HG03571 (cell line): ENCODE measurements at regions not wholly inside any gene's neighbourhood (a gene's known extent, or its start where the extent isn't known, plus 50 kb on each side); places are given as distances from the start of the nearest gene placed in this dataset.

Experiments used
- ATAC-seq: cut with Tn5 transposase; IDR thresholded peaks from one replicate; pipeline ENCODE4 v1.9.1; 2021; ENCODE audit not compliant: unreplicated experiment

DNA sequence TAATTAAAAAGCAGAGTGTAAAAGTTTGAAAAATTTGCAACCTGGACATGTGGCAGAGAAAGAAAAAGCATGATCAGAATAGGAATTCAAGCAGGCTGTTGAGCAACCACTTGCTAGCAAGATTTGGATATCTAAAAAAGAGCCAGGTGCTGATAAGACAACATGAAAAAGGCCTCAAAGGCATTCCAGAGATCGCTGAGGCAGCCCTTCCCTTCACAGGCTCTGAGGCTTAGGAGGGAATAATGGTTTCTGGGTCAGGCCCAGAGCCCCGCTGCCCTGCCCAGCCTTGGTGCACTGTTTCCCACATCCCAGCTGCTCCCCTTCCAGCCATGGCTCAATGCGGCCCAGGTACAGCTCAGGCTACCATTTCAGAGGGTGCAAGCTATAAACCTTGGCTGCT is 64.1 kb upstream of the EEPD1 start:
- ATAC-seq = no peak

- no peak for ATAC-seq
Measured at GRCh38 chr7:36090976-36091873, 61.8 kb upstream of the EEPD1 start.

DNA sequence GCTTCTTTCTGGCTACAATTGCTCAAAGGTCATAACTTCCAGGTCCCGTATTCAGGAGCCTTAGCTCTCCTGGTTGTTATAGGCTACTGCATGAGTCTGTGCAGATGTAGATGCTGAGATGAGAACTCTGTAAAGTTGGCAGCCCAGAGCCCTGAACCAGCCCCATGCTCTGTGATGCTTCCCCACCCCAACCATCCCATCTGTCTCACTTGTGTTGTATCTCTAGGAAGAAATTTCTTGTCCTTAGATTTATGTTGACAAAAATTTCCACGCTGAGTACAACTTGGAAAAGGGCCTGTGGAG is 61.2 kb upstream of the EEPD1 start:
- no peak for ATAC-seq

GRCh38 chr7:36092221-36092771 is 60.8 kb upstream of the EEPD1 start:
- no peak for ATAC-seq

DNA sequence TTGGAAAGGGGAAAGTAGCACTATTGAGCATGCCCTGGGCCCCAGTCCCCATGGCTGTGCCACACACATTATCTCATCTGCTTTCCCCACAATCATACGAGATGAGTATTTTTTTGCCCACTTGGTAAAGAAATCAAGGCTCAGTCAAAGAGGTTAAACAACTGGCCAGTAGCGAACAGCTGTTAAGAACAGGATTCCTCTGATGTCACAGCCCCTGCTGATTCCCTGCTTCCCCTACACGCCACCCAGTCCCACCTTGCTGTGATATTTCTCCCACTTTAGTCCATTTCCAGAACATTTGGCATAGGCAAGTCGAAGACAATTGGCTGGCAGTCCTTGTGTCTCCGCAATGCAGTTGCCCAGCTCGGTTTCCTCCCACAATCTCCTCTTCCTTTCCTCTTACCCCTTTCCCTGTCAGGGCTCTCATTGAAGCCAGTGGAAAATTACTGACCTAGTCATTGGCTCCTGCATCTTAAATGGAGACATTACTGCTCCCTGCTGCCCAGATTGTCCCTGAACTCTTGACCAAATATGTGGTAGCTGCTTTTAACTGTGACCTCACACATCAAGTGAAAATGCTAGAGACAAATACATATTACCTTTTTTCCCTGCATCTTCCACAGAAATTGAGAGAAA is 56.5 kb upstream of the EEPD1 start:
- no peak for ATAC-seq

DNA sequence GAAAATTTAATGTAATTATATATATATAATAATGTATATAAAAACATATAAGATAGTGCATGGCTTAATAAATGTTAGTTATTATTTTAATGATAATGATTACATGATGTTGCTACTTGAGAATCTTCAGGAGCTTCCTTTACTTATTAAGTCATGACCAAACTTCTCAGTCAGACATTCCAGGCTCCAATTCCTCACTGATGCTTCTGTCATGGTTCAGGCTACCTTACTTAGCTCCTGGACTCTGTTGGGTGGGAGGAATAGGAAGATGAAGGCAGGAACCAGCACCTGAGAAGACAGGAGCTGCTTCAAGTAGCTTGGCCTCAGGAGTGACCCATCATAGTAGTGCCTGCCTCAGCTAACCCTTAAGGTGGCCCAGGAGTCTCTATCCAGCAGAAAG is 55.0 kb upstream of the EEPD1 start:
- ATAC-seq = no peak

DNA sequence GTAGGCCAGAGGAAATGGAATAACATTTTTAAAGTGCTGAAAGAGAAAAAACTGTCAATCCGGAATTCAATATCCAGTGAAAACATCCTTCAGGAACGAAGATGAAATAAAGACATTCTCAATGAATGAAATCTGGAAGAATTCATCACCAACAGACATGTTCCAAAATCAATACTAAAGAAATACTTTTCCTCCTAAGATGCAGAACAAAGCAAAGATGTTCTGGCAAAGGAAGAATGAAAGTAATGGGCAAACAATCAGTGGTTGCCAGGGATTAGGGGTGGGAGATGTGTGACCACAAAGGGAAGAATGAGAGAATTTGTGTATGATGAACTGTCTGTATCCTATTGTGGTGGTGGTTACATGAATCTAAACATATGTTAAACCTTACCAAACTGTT is 52.8 kb upstream of the EEPD1 start:
- no peak for ATAC-seq

DNA sequence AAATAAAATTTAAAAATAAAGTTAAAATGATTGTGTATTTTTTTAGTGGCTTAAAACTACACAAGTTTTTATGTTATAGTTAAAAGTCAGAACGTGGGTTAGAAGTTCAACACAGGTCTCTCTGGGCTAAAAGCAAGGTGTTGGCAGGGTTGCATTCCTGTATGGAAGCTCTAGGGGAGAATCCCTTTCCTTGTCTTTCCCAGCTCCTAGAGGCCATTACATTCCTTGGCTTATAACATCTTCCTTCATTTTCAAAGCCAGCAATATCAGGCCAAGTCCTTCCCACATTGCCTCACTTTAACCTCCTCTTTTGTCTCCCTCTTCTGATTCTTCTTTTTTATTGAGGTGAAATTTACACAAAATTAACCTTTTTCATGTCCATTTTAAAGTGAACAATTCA is 52.4 kb upstream of the EEPD1 start:
- ATAC-seq = no peak
